NCI-H146 treated with DMSO at 0.1 percent for 48 hours (cell line): ENCODE measurements at regions not wholly inside any gene's neighbourhood (a gene's known extent, or its start where the extent isn't known, plus 50 kb on each side); places are given as distances from the start of the nearest gene placed in this dataset.
"Not testable (repeated sequence)": the region's sequence is repeated elsewhere in the genome, so short reads cannot be mapped to it uniquely, and the experiment has no call there.

ENCODE experiments used
- DNase-seq: peaks from one replicate; lab custom pipeline; 2025; ENCODE audit not compliant: unreplicated experiment; lab: John Stamatoyannopoulos, UW

DNA sequence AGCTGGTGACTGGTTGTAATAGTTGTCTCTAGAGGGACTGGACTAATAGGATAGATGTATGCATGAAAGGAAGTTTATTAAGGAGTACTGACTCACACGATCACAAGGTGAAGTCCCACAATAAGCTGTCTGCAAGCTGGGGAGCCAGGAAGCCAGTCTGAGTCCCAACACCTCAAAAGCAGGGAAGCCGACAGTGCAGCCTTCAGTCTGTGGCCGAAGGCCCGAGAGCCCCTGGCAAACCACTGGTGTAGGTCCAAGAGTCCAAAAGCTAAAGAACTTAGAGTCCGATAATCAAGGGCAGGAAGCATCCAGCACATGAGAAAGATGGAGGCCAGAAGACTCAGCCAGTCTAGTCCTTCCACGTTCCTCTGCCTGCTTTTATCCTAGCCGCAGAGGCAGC, 372.6 kb downstream of the TCERG1L start:
- DNase-seq, result not testable (repeated sequence)

DNA sequence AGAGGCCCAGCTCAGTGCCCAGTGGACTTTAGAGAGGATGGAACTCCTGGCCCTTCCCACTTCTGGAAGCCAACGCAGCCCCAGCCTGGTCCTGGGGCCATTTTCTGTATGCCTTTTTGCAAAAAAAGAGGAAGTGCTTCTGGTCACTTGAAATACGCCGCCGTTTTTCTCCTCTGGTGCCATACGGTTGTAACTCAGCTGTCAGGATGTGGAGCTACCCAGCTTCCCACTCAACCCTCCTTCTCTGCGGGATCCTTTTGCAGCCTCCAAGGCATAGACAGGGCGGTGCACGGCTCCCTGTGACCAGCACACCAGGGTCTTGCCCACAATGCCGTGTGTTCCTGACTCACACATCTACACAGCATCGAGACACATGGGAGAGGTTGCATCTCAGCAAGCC, 369.6 kb downstream of the TCERG1L start:
- no peak for DNase-seq

DNA sequence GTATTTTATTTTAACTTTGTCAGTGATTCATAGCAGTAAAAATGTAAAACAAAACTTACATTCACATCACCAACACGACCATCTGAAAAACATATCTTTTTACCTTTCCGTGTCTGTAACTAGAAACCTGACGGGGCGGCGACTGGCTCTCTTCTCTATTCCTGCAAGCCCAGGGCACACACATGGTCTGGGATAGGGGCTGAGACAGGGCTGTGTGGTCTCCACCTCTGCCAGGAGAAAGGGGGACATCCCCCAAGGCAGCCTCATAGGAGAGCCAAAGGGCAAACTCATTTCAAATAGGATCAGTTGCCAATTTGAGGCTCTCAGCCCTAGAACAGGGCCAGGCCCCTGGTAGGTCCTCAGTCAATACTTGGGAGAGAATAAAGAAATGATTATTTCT, 359.4 kb downstream of the TCERG1L start:
- no peak for DNase-seq

DNA sequence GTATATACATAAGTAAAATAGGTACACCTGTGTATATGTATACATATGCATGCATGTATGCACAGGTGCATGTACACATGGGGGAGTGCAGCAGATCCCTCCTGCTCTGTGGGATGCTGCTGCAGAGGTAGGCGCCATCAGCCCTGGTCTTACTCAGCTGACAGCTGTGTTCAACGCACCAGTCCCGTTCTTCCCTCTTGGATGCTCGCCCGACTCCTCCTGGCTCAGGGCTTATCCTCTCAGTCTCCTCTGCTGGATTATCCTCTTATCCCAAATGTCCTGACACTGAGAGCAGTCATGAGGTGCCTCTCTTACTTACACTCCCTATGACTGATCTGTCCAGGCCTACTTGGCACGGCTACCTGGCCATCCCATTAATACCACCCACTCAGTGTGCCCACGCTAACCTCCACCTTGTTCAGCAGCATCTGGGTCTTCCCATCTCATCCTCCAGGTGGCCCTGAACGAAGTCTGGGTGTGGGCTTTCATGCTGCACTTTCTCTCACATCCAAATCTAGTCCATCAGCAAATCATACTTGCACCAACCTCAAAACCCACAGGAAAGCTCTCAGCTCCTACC, 357.1 kb downstream of the TCERG1L start:
- no peak for DNase-seq

DNA sequence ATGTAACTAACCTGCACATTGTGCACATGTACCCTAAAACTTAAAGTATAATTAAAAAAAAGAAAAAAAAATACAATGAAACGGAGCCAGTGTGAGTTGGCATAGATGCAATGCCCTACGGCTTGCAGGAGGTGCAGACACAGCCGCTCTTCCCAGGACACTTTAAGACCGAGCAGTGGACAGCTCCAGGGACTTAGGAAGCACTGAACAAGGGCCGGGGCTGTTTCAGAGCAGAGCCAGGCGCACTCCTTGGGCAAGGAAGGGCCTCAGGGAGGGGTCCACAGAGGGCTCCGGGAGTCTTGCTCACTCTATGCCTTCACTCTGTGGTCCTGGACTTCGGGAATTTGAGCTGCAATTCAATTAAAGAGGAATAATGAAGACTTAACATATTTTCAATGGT, 355.3 kb downstream of the TCERG1L start:
- no peak for DNase-seq

DNA sequence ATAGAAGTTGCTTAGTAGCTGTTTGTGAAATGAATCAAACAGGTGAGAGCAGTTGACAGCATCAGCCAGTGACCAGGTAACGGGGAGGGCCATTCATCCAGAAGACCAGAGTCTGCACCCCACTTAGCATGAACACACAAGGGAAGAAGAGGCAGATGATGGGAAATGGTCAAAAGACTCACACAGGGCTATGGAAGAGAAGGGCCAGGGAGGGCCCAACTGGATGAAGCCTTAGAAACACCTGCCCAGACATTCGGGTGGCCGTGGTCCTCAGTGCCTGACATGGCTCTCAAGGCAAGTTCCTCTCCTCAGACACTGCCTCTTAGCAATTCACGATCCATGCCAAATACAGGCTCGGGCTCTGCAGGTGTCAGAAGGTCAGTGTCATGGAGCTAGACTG, 354.1 kb downstream of the TCERG1L start:
- DNase-seq, result no peak

DNA sequence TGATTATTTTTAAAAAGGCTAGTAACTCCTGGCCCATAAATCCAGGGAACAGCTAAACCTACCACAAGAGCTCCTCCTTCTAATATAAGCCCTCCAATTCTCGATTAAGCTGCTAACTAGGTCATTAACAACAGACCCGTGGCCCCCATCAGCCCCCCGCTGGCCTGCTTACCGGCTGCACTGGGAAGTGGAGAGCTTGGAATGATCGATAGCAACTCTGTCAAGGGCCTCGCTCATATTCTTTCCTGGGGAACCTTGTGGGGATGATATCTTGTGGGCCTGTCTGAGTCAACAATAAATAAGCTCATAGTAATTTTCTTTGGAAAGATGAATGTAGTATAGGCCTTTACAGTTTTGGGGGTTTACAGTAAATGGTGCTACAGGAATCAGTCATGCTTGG, 353.5 kb downstream of the TCERG1L start:
- DNase-seq, result no peak

DNA sequence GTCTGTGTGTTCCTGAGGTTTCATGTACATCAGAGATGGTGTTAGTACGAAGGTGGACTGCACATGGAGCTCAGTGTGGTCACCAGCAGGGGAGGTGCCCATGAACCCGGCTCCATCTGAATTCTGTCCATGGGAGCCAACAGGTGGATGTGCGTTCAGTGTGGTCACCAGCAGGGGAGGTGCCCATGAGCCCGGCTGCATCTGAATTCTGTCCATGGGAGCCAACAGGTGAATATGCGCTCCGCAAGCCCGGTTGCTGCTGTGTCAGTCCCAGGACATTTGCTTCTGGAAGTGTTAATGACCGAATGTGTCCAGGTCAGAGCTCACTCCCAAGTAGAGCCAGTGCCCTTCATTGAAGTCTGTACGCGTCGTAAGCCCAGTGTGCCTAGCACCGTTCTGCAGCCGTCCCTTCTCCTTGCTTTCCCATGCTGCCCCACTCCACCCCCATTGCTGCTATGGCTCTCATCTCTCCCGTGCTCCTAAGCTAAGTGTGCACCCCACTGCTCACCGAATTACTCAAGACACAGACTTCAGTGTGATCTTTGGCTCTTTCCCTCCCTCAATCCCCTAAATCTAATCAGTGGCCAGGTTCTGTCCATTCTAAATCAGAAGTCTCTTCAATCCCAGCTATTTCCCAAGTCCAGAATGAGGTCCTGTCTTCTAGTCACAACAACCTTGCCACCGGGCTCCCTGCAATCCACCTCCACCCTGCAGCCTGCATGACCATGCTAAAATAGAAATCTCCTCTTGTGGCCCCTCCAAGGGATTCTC, 352.4 kb downstream of the TCERG1L start:
- no peak for DNase-seq

DNA sequence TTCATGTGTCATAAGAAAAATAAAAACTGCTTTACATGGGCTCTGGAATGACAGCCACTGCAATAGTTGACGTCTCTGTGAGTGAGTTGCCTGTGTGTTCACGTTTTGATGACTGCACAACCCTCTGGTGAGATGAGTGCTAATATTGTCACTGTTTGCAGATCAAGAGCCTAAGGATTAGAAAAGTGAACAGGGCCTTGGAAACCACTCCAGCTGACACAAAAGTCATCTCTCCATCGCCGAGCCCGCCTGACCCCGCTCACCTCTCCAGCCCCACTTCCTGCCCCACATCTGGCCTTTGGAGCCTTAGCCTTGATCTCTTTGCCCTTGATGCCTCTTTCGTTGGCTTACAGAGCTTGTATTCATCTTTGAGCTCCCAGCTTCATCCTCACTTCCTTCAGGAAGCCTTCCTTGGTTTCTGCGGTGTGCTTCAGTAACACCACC, 351.7 kb downstream of the TCERG1L start:
- DNase-seq, result no peak

DNA sequence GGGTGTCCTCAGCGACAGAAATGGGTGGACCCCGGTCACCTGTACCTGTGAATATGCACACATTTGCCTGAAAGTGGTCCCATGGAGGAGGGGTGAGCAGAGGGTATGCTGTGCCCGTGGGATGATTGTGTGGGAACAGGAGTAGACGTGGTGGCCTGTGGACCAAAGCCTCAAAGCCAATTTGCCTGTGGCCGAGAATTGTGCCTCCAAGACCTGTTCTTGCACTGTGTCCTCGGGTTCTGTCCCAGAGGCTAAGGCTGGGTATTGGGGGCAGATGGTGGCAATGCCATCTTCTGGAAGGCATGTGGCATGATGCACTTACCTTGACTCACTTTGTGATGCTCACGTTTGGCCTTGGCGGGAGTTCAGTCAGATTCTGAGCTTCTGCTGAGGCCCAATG, 351.0 kb downstream of the TCERG1L start:
- no peak for DNase-seq

DNA sequence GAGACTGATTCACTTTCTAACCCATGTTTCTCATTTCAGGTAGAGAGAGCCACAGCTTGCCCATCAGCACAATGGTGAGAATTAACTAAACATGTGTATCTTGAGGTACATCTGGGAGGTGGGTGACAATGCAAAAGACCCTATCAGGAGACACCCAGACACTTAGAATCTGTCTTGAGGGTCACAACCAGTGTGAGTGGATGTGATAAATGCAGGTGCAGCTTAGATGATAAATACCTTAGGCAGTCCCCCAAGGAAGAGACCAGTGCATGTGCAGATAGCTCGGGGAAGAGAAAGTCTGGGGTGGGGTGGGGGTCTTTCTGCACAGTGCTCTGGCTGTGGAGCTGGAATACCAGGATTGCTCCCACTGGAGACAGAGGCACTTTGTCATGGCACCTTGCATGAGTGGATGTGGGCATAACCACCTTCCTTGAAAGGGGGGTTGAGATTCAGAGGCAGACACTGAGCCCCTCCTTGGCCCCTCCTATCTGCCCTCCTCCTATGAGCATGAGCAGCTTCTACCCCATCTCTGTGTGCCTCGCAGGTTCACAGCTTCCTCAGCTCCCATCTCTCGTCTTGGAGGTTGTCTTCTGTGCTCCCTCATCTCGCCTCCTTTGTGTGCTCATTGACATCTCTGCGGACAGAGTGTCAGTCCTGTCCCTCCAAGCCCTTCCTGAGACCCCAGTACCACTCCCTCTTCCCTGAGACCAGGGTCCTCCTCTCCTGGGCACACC, 349.8 kb downstream of the TCERG1L start:
- DNase-seq, result no peak

DNA sequence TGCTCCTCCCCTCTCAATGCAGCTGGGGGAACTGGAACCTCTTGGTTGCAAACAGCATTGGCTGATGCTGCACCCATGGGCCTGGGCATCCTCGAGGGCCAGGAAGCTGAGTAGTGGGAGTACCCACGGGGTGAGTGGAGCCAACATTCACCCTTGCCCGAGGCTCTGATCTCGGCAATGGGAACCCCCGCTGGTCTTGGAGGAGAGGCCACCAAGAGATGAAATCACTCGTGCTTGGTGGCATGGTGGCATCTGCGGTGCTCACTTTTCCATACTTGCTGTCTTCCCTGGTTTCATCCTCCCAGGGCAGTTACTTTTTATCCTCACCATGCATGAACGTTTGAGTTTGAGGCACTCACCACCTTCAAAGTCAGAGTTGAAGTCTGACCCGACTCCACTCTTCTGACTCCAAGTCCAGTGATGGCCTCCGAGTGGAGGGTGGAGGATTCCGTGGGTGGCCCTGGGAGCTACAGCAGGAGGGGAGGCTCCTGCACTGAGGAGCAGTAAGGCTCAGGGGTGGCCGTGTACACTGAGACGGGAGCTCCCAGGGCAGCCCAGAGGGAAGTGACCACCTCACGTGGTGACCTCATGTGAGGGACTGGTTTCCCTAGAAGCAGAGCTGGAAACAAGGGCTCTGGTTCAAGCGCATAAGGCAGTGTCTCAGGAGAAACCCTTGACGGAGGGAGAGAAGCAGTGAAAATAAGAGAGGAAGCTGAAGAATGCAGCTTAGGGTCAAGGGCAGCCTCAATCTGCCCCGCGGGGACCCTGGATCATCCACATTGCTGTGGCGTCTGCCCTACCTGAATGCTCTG, 349.1 kb downstream of the TCERG1L start:
- DNase-seq, result no peak

DNA sequence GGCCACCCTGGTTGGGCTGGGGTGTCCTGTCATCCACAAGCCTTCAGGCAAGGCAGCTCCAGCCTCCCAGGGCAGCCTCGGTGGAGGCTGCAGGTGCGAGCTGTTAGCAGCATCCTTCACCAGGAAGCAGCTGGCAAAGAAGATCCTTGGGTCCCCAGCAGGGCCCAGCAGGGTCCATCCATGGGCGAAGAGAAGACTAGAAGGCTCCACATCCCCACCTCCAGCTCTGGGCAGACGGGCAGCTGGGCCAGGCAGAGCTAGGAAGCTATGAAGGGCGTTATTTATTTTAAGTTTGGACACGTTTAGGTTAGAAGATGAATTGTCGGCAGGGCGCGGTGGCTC, 348.5 kb downstream of the TCERG1L start:
- no peak for DNase-seq

DNA sequence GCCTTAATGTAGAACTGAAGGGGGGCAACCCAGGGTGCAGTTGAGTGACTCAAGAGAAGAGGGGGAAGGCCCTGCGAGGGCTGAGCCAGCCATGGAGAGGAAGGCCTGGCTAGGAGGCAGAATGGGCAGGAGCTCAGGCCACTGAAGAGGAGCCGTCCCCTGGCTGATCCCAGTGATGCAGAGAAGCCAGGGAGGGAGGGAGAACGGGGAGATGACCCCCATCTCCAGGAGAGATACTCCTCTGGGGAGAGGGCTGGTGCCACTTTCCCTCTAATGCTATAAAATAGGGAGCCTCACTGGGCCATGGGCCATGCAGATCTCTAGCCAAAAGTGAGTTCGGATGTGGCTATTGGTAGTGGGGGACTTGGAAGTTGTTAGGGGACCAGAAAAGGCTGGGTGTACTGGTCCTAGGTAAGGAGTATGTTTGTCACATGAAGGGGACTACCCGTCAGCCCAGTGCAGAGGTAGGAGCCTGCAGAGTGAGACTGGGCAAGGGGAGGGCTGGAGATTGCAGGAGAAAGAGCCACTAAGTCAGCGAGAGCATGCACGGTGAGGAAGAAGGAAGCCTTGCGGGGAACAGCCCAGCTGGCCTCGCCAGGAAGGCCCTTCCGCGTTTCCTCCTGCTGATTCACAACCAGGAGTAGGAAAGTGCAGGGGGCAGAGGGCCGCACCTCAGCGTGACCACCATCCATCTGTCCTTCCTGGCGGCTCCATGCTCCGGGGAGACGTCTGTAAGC, 347.6 kb downstream of the TCERG1L start:
- DNase-seq, result no peak

DNA sequence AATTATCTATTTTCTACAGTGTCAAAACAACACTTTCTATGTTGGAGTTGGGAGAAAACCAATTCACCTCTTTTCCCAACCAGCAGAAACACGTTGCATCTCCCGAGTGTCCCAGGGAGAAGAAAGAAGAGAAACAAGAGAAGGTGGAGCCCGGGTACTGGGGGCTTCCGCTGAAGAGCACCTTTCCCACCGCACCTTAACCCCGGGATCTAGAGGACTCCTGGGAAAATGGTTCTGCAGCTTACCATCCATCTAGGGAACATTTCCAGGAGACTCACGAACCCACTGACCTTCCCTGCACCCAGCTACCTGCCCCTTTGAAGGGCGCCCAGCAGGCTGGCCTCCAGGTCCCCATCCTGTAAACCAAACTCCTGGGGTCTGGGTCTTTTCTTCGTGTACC, 346.8 kb downstream of the TCERG1L start:
- DNase-seq, result no peak

DNA sequence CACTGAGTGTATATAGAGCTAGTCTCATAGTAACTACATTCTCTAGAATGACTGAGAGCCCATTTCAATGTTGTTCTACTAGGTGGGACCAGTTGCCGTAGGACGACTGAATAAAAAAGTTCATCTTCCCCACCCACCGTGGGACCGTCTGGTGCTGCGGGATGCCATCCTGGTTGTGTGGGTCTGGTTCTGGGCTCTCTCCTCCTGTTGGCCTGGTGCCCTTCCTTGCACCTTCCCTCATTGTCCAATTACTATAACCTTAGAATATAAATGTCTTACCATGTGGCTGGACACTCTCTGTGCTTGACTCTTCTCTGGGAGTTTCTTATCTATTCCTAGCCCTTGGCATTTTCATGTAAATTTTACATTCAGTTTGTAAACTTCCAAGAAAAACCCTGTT, 344.4 kb downstream of the TCERG1L start:
- no peak for DNase-seq

DNA sequence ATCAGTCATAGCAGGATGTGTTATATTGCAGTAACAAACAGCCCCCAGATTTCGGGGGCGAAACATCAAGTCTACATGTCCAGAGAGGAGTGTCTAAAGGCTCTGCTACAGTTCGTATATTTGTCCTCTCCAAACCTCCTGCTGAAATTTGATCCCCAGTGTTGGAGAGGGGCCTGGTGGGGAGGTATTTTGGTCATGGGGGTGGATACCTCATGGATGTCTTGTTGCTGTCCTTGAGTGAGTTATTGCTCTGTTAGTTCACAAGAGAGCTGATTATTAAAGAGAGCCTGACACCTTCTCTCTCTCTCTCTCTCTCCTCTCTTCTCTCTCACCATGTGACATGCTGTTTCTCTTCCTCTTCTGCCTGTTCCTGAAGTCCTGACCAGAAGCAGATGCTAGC, 343.7 kb downstream of the TCERG1L start:
- DNase-seq, result no peak

DNA sequence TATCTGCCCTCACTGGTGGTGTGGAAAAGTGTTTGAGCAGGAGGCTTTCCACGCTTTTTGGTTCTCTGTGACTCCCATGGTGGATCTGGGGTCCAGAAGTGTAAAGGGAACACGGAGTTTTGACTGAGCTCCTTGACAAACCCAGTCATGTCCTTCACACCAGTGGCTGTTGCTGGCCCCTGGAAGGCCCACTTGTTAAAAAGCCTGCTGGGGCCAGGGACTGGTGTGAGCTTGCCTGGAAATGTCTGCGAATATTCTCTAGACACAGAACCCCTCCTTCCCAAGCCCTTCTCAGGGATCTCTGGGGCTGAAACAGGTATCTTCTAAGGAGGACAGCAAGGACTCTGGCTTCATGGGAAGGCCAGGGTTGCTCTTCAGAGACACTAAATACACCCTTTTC, 343.0 kb downstream of the TCERG1L start:
- no peak for DNase-seq

DNA sequence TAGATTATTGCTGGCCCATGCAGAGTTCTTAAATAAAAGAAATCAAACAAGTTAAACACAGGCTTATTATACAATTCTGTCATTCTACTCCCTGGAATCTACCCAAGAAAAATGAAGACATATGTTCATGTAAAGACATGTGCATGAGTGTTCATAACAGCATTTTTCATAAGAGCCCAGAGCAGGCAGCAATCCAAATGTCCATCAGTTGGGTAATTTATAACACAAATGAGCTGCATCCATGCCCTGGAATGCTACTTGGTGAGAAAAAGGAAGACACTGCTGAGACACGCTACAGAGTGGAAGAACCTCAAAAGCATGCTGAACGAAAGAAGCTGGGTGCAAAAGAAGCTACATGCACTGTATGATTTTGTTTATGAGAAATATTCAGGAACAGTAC, 342.6 kb downstream of the TCERG1L start:
- DNase-seq, result no peak

DNA sequence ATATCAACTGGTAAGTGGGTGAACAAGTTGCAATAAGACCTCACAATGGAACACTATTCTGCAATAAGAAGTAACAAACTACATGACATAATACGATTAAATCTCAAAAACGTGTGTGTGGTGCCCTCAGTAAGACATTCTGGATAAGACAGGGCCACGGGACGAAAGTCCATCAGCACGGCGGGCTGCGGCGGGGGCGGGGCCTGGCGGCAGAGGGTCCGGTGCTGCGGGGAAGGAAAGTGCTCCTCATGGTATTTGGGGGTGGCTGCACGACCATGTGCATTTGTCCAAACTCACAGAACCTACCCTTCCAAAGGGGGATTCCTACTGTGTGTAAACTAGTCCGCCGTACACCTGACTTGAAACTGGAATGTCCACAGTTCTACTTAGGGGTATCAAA, 341.8 kb downstream of the TCERG1L start:
- DNase-seq, result no peak
